GM20000 (cell line): ENCODE measurements at regions not wholly inside any gene's neighbourhood (a gene's known extent, or its start where the extent isn't known, plus 50 kb on each side); places are given as distances from the start of the nearest gene placed in this dataset.

Experiments used
- DNase-seq: peaks from one replicate; pipeline ENCODE4 v3.0.0; 2012; ENCODE audit warnings: low spot score
- TF ChIP-seq, protein P1 (sequence below): IDR thresholded peaks from 2 replicates; pipeline ENCODE4 v1.5.1; 2012; ENCODE audit warnings: mild to moderate bottlenecking, control low read depth; ENCODE audit errors: extremely low read depth, missing control alignments

DNA sequence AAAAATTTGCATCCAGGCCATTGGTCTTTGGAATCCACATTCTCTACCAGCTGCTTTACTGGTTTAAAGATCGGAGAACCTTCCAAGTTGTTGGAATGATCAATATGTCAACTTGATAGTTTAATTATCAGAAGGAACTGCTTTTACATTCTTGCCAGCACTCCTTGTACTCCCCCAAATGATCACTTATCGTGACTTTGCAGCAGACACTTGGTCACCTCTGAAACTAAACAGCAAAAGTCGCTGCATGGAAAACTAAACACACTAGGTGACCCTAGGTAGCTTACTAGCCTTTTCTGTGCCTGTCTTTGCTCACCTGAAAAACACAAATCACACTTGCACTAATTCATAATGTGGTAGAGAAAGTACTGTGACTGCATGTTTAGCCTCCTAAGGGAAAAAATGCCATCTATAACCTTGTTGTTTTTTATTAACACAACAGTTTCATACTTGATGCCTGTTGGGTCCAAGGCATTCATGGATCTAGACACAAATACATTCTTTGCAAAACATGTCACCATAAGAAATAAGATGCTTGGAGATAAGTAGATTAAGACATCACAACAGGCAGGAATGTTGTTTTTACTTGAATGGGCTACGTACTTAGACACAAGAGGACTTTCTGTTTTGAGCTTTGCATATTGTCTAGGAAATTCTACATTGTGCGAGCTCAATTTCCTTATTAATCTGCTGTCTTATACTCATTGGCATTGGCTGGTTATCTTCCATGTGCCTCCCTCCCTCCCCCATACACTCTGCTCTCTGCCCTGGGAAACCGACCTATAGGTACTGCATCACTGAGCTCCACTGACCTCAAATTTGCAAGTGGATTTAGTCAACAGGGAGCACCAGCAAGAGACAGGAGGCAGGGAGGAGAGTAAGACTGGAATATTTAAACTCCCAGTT lies 219.1 kb upstream of the STK17B start:
- TF ChIP-seq, protein P1, sequence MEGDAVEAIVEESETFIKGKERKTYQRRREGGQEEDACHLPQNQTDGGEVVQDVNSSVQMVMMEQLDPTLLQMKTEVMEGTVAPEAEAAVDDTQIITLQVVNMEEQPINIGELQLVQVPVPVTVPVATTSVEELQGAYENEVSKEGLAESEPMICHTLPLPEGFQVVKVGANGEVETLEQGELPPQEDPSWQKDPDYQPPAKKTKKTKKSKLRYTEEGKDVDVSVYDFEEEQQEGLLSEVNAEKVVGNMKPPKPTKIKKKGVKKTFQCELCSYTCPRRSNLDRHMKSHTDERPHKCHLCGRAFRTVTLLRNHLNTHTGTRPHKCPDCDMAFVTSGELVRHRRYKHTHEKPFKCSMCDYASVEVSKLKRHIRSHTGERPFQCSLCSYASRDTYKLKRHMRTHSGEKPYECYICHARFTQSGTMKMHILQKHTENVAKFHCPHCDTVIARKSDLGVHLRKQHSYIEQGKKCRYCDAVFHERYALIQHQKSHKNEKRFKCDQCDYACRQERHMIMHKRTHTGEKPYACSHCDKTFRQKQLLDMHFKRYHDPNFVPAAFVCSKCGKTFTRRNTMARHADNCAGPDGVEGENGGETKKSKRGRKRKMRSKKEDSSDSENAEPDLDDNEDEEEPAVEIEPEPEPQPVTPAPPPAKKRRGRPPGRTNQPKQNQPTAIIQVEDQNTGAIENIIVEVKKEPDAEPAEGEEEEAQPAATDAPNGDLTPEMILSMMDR, result no peak
- DNase-seq, result no peak

- no peak for DNase-seq
- TF ChIP-seq, protein P1, result no peak
Measured at GRCh38 chr2:196391149-196391479, 219.7 kb upstream of the STK17B start.

GRCh38 chr2:196399096-196399495 lies 227.7 kb upstream of the STK17B start:
- no peak for DNase-seq
- TF ChIP-seq, protein P1, result no peak

DNA sequence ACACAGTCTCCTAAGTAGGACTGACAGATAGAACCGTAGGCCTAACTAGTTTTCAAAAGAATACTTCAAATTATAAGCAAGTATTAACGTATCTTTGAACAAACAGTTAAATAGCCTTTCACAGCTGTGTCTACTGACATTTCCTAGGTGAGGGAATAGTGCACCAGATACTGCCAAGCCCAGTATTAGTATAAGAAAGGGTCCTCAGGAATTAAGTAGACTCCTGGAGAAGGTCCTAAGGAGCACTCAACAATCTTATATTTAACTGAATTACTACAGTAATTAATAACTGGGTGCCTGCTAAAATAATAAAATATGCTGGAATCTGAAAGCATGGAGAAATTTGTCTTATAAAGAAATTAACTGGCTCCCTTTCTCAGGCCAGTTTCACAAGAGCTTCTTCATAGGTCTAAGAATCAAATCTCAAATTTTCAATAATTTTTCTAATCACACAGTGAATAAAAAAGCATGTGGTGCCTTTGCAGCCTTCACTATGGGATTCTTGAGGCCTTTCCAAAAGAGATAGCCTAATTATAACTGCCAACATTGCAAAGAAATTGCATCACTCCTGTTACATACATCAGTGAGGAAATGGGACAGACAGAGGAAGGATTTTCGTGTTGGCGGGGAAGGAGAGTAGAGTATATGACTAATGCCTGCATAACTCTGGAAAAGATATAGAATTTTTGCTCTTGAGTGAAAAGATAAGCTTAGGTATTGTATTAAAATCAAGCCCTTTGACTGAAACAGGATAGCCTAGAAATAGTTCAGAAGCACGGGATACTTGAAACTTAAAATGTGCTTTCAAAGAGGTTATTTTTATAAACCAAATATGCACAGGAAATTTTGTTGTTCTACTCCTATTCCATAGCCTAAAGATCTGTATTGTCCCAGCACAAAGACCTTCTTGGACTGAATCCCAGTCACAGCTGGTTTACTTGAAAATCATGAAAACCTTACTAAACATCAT lies 228.6 kb upstream of the STK17B start:
- TF ChIP-seq, protein P1, result no peak
- no peak for DNase-seq

GRCh38 chr2:196403471-196403870 lies 232.1 kb upstream of the STK17B start:
- TF ChIP-seq, protein P1, result no peak

DNA sequence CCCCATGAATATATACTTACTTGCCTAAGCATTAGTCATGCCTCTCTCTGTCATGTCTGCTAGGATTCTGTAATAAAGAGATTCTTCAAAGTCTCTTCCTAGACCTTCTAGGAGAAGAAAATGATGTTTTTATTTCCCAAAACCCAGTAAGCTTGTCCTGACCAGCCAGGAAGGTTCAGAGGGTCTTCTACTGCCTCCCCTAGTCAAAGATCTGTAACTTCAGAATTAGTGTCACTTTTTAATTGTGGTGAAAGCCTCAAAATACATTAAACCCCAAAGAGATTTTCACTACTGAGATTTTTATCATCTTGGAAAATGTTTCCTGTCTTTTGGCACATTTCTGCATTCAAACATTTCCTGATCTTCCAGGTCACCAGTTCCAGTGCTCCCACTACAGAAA lies 232.9 kb upstream of the STK17B start:
- DNase-seq, result no peak
- TF ChIP-seq, protein P1, result no peak

More at GRCh38 chr2:196403471-196403870, 232.1 kb upstream of the STK17B start:
- no peak for DNase-seq
